ENCODE measurements at regions not wholly inside any gene's neighbourhood (a gene's known extent, or its start where the extent isn't known, plus 50 kb on each side); places are given as distances from the start of the nearest gene placed in this dataset.

DNA sequence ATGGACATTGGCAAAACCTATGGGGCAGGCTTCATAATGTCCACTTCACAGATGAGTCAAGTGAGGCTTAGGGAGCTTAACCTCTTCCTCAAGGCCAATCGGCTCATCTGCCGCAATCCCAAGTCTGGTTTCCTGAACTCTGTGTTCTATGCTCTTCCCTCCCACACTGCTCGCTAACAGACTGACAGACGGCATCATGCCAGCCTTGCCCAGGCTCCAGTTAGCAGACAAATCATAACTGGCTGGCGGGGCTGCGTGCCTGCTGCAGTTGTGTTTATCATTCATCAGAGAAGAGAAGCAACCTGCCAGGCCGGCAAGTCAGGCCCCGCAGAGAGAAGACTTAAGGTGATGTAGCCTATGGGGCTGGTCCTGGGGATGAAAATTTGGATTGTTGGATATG, 216.2 kb upstream of the ASIC2 start:
- TF ChIP-seq, protein P1, sequence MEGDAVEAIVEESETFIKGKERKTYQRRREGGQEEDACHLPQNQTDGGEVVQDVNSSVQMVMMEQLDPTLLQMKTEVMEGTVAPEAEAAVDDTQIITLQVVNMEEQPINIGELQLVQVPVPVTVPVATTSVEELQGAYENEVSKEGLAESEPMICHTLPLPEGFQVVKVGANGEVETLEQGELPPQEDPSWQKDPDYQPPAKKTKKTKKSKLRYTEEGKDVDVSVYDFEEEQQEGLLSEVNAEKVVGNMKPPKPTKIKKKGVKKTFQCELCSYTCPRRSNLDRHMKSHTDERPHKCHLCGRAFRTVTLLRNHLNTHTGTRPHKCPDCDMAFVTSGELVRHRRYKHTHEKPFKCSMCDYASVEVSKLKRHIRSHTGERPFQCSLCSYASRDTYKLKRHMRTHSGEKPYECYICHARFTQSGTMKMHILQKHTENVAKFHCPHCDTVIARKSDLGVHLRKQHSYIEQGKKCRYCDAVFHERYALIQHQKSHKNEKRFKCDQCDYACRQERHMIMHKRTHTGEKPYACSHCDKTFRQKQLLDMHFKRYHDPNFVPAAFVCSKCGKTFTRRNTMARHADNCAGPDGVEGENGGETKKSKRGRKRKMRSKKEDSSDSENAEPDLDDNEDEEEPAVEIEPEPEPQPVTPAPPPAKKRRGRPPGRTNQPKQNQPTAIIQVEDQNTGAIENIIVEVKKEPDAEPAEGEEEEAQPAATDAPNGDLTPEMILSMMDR (IDR thresholded peaks at IDR 0.05), result no peak
- TF ChIP-seq POLR2A (IDR thresholded peaks at IDR 0.05), result no peak
